ENCODE measurements at regions not wholly inside any gene's neighbourhood (a gene's known extent, or its start where the extent isn't known, plus 50 kb on each side); places are given as distances from the start of the nearest gene placed in this dataset.

DNA sequence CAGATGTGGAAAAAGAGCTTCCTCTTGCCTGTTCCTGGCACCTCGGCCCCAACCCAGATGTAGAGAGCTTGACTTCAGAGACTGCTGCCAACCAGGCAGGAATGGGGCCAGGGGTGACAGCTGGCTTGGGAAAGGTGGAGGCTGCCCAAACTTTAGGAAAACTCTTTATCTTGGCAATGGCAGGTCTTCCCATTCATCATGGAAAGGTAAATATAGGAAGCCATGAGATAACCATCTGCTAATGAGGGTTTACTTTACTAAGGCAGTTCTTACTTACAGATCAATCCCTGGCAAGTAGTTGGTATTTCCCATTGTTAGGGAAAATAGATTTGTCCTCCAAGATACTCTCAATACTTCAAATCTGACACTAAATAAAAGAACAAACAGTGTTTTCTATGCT, 143.1 kb upstream of the NUDT4 start:
- Histone ChIP-seq H3K9me3 (ENCODE audit: control insufficient read depth in 1 of 2, insufficient read depth in 1 of 2, low read depth in 1 of 2, low read length in 2 of 2) (no peaks in the 10 kb centered on the region), H3K9me2 (ENCODE audit: insufficient read depth) (no peaks in the 10 kb centered on the region), H3K4me2 (ENCODE audit: low read length) (no peak overlapping the region), H3K27ac (ENCODE audit: low read depth, low read length) (no peak overlapping the region), H3K79me2 (ENCODE audit: insufficient read depth, low read length) (no peaks in the 10 kb centered on the region), H3K4me1 (ENCODE audit: control insufficient read depth in 1 of 2, insufficient read depth in 2 of 2, low read length in 2 of 2) (peaks cover 0 to 4% of the 10 kb centered on the region in 2 experiments; a peak in 3 of 4 replicates), H3K27me3 (ENCODE audit: insufficient read depth, low read length) (no peaks in the 10 kb centered on the region), H3K9ac (ENCODE audit: low read length) (no peak overlapping the region), H3K36me3 (ENCODE audit: control insufficient read depth in 1 of 2, insufficient read depth in 2 of 2, low read length in 2 of 2) (no peaks in the 10 kb centered on the region), H3K4me3 (replicated peaks in 1 of 2; ENCODE audit: low read depth in 1 of 2, low read length in 2 of 2) (no peak overlapping the region), H4K20me1 (ENCODE audit: insufficient read depth) (no peaks in the 10 kb centered on the region), H2AFZ (ENCODE audit: low read depth, low read length, poor library complexity, severe bottlenecking) (no peak overlapping the region)
- no peak for DNase-seq (ENCODE audit: low read depth, low spot score)
- intact Hi-C loops (cut with micrococcal nuclease) = no loop called here
- BruUV-seq (replicated peaks) = no TSS peak
- ChIA-PET CTCF (no interaction called here), RAD21 (ENCODE audit: low non-redundant PET in 1 of 2, low total read pairs in 2 of 2, uncharacterized antibody in 2 of 2, unreplicated experiment in 2 of 2) (interaction anchor here in 1 of 2 experiments (0.6 kb wide), 1 partner anchor 148 kb away, joined by 5 read pairs; no protein-coding TSS in a partner anchor), POLR2A (no interaction called here)
- no peak for ATAC-seq
- TF ChIP-seq POLR2A (IDR thresholded peaks at IDR 0.05; ENCODE audit: borderline replicate concordance, extremely low read depth, insufficient read depth, insufficient read length) (no peak), ZFX (IDR thresholded peaks at IDR 0.05) (no peak), EGR1 (IDR thresholded peaks at IDR 0.05; ENCODE audit: low read depth) (no peak)
- TF ChIP-seq, protein P1, sequence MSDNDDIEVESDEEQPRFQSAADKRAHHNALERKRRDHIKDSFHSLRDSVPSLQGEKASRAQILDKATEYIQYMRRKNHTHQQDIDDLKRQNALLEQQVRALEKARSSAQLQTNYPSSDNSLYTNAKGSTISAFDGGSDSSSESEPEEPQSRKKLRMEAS (IDR thresholded peaks at IDR 0.05) = no peak

DNA sequence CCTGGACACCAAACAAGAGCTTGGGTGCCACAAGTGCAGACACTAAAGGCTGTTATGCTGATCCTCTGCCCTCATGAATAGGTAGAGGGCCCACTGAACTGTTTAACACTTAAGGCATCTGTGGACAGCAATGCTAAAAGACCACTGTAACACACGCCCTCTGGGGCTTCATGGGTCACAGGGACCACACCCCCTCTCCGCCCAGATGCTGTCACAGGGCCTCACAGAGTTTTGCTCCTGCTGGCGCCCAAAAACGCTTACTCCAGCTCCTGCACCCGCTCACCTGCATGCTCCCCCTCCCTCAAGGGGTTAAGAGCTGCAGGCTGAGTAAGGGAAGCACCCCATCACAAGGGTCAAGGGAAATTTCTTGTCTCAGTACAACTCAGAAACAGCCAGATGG, 141.8 kb upstream of the NUDT4 start:
- no TSS peak for BruUV-seq (replicated peaks)

More for the DNA sequence above, 141.8 kb upstream of the NUDT4 start:
- no peaks in the 10 kb centered on the region for H3K9me2 ChIP-seq (ENCODE audit: insufficient read depth)
- no peak overlapping the region for H3K9ac ChIP-seq (ENCODE audit: low read length)
- ChIA-PET CTCF (no interaction called here), POLR2A (no interaction called here), RAD21 (ENCODE audit: low non-redundant PET in 1 of 2, low total read pairs in 2 of 2, uncharacterized antibody in 2 of 2, unreplicated experiment in 2 of 2) (no interaction called here)
- no peak overlapping the region for H3K4me2 ChIP-seq (ENCODE audit: low read length)
- H3K79me2 ChIP-seq (ENCODE audit: insufficient read depth, low read length) = no peaks in the 10 kb centered on the region
- TF ChIP-seq, protein P2, sequence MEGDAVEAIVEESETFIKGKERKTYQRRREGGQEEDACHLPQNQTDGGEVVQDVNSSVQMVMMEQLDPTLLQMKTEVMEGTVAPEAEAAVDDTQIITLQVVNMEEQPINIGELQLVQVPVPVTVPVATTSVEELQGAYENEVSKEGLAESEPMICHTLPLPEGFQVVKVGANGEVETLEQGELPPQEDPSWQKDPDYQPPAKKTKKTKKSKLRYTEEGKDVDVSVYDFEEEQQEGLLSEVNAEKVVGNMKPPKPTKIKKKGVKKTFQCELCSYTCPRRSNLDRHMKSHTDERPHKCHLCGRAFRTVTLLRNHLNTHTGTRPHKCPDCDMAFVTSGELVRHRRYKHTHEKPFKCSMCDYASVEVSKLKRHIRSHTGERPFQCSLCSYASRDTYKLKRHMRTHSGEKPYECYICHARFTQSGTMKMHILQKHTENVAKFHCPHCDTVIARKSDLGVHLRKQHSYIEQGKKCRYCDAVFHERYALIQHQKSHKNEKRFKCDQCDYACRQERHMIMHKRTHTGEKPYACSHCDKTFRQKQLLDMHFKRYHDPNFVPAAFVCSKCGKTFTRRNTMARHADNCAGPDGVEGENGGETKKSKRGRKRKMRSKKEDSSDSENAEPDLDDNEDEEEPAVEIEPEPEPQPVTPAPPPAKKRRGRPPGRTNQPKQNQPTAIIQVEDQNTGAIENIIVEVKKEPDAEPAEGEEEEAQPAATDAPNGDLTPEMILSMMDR (IDR thresholded peaks at IDR 0.05 in 2 of 3, conservative IDR thresholded peaks at IDR 0.05 in 1 of 3; ENCODE audit: borderline replicate concordance in 1 of 3, insufficient read depth in 1 of 3, low read depth in 2 of 3, low read length in 2 of 3) = no peak
- TF ChIP-seq, protein P1 (IDR thresholded peaks at IDR 0.05) = no peak
- TF ChIP-seq POLR2AphosphoS5 (IDR thresholded peaks at IDR 0.05; ENCODE audit: low read depth, low read length) = no peak
- TF ChIP-seq POLR2A (IDR thresholded peaks at IDR 0.05; ENCODE audit: borderline replicate concordance, extremely low read depth, insufficient read depth, insufficient read length) = no peak
- no peak for TF ChIP-seq ZNF274 (IDR thresholded peaks at IDR 0.05; ENCODE audit: low read depth, low read length)
- no peak for TF ChIP-seq CBX3 (IDR thresholded peaks at IDR 0.05; ENCODE audit: low read depth)
- TF ChIP-seq EGR1 (IDR thresholded peaks at IDR 0.05; ENCODE audit: low read depth) = no peak
- H3K27me3 ChIP-seq (ENCODE audit: insufficient read depth, low read length) = no peaks in the 10 kb centered on the region
- no peak overlapping the region for H2AFZ ChIP-seq (ENCODE audit: low read depth, low read length, poor library complexity, severe bottlenecking)
- H3K27ac ChIP-seq (ENCODE audit: low read depth, low read length) = no peak overlapping the region
- no peaks in the 10 kb centered on the region for H4K20me1 ChIP-seq (ENCODE audit: insufficient read depth)
- DNase-seq (ENCODE audit: low read depth, low spot score) (no peak), ATAC-seq (no peak)
- no peaks in the 10 kb centered on the region; a peak in 1 of 4 replicates for H3K9me3 ChIP-seq (ENCODE audit: control insufficient read depth in 1 of 2, insufficient read depth in 1 of 2, low read depth in 1 of 2, low read length in 2 of 2)
- H3K4me3 ChIP-seq (replicated peaks in 1 of 2; ENCODE audit: low read depth in 1 of 2, low read length in 2 of 2) = no peak overlapping the region
- intact Hi-C loops (cut with micrococcal nuclease) = no loop called here
- no peaks in the 10 kb centered on the region for H3K36me3 ChIP-seq (ENCODE audit: control insufficient read depth in 1 of 2, insufficient read depth in 2 of 2, low read length in 2 of 2)
- H3K4me1 ChIP-seq (ENCODE audit: control insufficient read depth in 1 of 2, insufficient read depth in 2 of 2, low read length in 2 of 2) = no peaks in the 10 kb centered on the region
